SK-N-SH (cell line): ENCODE measurements at regions not wholly inside any gene's neighbourhood (a gene's known extent, or its start where the extent isn't known, plus 50 kb on each side); places are given as distances from the start of the nearest gene placed in this dataset.

ENCODE experiments used
- CTCF ChIA-PET: fragments of 300-600, 350-600 bp; formaldehyde crosslinking; extraction: SDS; loops from one replicate; lab custom pipeline; 2021; lab: Yijun Ruan, JAX
- POLR2A ChIA-PET: fragments of 350-600 bp; sonication (Branson Sonifier 250); formaldehyde crosslinking; extraction: SDS; loops from one replicate; lab custom pipeline; 2020; ENCODE audit warnings: antibody characterized with exemption, inconsistent platforms; lab: Yijun Ruan, JAX
- DNase-seq: peaks from one replicate; pipeline ENCODE4 v3.0.0; 2012
- H2AFZ ChIP-seq: fragments of 200-600 bp; sonication (generic); 2 replicates; pipeline ENCODE4 v1.8.1; 2016; ENCODE audit warnings: antibody characterized with exemption, mild to moderate bottlenecking, low read depth
- H3F3A ChIP-seq: fragments of 200-600 bp; sonication (generic); replicated peaks from 2 replicates; pipeline ENCODE3; 2016; ENCODE audit warnings: antibody characterized with exemption, mild to moderate bottlenecking; ENCODE audit not compliant: insufficient read depth
- H3K27ac ChIP-seq, 2 experiments: fragments of 200-500 bp in 1 of 2; fragments of 200-600 bp in 1 of 2; sonication (Bioruptor generic) in 1 of 2; sonication (generic), shearing (Covaris generic) in 1 of 2; 2 replicates each; pipeline versions ENCODE4 v1.5.1 to v1.6.1; 2014 to 2016; ENCODE audit warnings: low read depth in 2 of 2, inconsistent platforms in 1 of 2, low read length in 1 of 2, mild to moderate bottlenecking in 1 of 2, mixed read lengths in 1 of 2
- H3K27me3 ChIP-seq: fragments of 200-600 bp; sonication (generic), shearing (Covaris generic); 2 replicates; pipeline ENCODE4 v1.6.1; 2016; ENCODE audit warnings: mixed run types; ENCODE audit not compliant: insufficient read depth
- H3K36me3 ChIP-seq, 2 experiments: fragments of 200-500 bp in 1 of 2; fragments of 200-600 bp in 1 of 2; sonication (Bioruptor generic) in 1 of 2; sonication (generic) in 1 of 2; replicated peaks in 1 of 2; 2 replicates each; pipeline versions ENCODE3 to v1.5.1; 2014 to 2016; ENCODE audit warnings: low read length in 1 of 2, mild to moderate bottlenecking in 1 of 2; ENCODE audit not compliant: insufficient read depth in 2 of 2, control insufficient read depth in 1 of 2
- H3K4me1 ChIP-seq, 2 experiments: fragments of 200-500 bp in 1 of 2; fragments of 200-600 bp in 1 of 2; sonication (Bioruptor generic) in 1 of 2; sonication (generic), shearing (Covaris generic) in 1 of 2; 2 replicates each; pipeline versions ENCODE4 v1.5.1 to v1.6.1; 2014 to 2016; ENCODE audit warnings: low read depth in 1 of 2, low read length in 1 of 2, mixed run types in 1 of 2; ENCODE audit not compliant: insufficient read depth in 2 of 2, control insufficient read depth in 1 of 2
- H3K4me2 ChIP-seq: fragments of 200-600 bp; sonication (generic), shearing (Covaris generic); 2 replicates; pipeline ENCODE4 v1.6.1; 2017; ENCODE audit warnings: mixed run types
- H3K4me3 ChIP-seq, 2 experiments: fragments of 200-500 bp in 1 of 2; fragments of 200-600 bp in 1 of 2; sonication (Bioruptor generic) in 1 of 2; sonication (generic), shearing (Covaris generic) in 1 of 2; 2 replicates each; pipeline versions ENCODE4 v1.5.1 to v1.8.1; 2014 to 2016; ENCODE audit warnings: low read depth in 2 of 2, inconsistent platforms in 1 of 2, low read length in 1 of 2, mild to moderate bottlenecking in 1 of 2, mixed read lengths in 1 of 2, moderate library complexity in 1 of 2
- H3K79me2 ChIP-seq: fragments of 200-600 bp; sonication (generic); 2 replicates; pipeline ENCODE4 v1.8.1; 2017; ENCODE audit warnings: mild to moderate bottlenecking; ENCODE audit not compliant: insufficient read depth
- H3K9ac ChIP-seq: fragments of 200-600 bp; sonication (generic); 2 replicates; pipeline ENCODE4 v1.6.1; 2017; ENCODE audit warnings: mixed run types
- H3K9me2 ChIP-seq: fragments of 200-600 bp; sonication (generic); 2 replicates; pipeline ENCODE4 v1.6.1; 2017; ENCODE audit warnings: mixed run types
- H3K9me3 ChIP-seq: fragments of 200-600 bp; sonication (generic); 2 replicates; pipeline ENCODE4 v1.6.1; 2017; ENCODE audit warnings: mixed run types, mild to moderate bottlenecking, moderate library complexity
- H4K20me1 ChIP-seq: fragments of 200-600 bp; sonication (generic); 2 replicates; pipeline ENCODE4 v1.6.1; 2017; ENCODE audit warnings: mild to moderate bottlenecking, mixed run types; ENCODE audit not compliant: insufficient read depth
- CHD2 ChIP-seq: fragments of 150-350 bp; IDR thresholded peaks from 2 replicates; pipeline ENCODE4 v1.6.1; 2018; ENCODE audit warnings: low read length; ENCODE audit not compliant: partially characterized antibody
- EP300 ChIP-seq, 2 experiments: IDR thresholded peaks; 2 replicates each; pipeline versions ENCODE4 v1.4.0 to v1.6.1; 2012; ENCODE audit warnings: borderline replicate concordance in 1 of 2, low read depth in 1 of 2, low read length in 1 of 2
- FOSL2 ChIP-seq: IDR thresholded peaks from 2 replicates; pipeline ENCODE4 v1.4.0; 2012; ENCODE audit warnings: low read depth, mild to moderate bottlenecking, moderate library complexity, borderline replicate concordance
- FOXJ3 ChIP-seq: sonication (generic); formaldehyde crosslinking; IDR thresholded peaks from 2 replicates; pipeline ENCODE4 v1.5.1; 2020; ENCODE audit warnings: mild to moderate bottlenecking, missing genetic modification reagents
- FOXM1 ChIP-seq: IDR thresholded peaks from 2 replicates; pipeline ENCODE4 v1.4.0; 2012; ENCODE audit warnings: low read depth, mild to moderate bottlenecking
- GABPA ChIP-seq: IDR thresholded peaks from 2 replicates; pipeline ENCODE4 v1.4.0; 2012; ENCODE audit warnings: low read depth, mild to moderate bottlenecking
- GATA2 ChIP-seq: sonication (generic); formaldehyde crosslinking; IDR thresholded peaks from 2 replicates; pipeline ENCODE4 v1.5.0; 2020; ENCODE audit warnings: mild to moderate bottlenecking, missing genetic modification reagents
- MEF2A ChIP-seq: IDR thresholded peaks from 2 replicates; pipeline ENCODE4 v1.4.0; 2012; ENCODE audit warnings: low read depth, borderline replicate concordance
- NFIC ChIP-seq: IDR thresholded peaks from 2 replicates; pipeline ENCODE4 v1.4.0; 2012; ENCODE audit warnings: borderline replicate concordance
- POLR2AphosphoS5 ChIP-seq: IDR thresholded peaks from 2 replicates; pipeline ENCODE4 v1.6.1; 2012; ENCODE audit warnings: low read depth, low read length
- RCOR1 ChIP-seq: fragments of 150-350 bp; IDR thresholded peaks from 2 replicates; pipeline ENCODE4 v1.6.1; 2017; ENCODE audit warnings: antibody characterized with exemption, low read length
- RXRA ChIP-seq: IDR thresholded peaks from 2 replicates; pipeline ENCODE4 v1.4.0; 2012; ENCODE audit warnings: low read depth, mild to moderate bottlenecking, borderline replicate concordance
- SIN3A ChIP-seq: IDR thresholded peaks from 2 replicates; pipeline ENCODE4 v1.6.1; 2012; ENCODE audit warnings: low read depth, mild to moderate bottlenecking, low read length, moderate library complexity, borderline replicate concordance
- SMC3 ChIP-seq: IDR thresholded peaks from 2 replicates; pipeline ENCODE4 v1.6.1; 2012; ENCODE audit warnings: low read depth, low read length, improper control_type of control experiment
- TCF12 ChIP-seq: IDR thresholded peaks from 2 replicates; pipeline ENCODE4 v1.4.0; 2012
- TEAD4 ChIP-seq: IDR thresholded peaks from 2 replicates; pipeline ENCODE4 v1.4.0; 2012; ENCODE audit warnings: mild to moderate bottlenecking, borderline replicate concordance; ENCODE audit not compliant: insufficient read depth
- YY1 ChIP-seq: IDR thresholded peaks from 2 replicates; pipeline ENCODE4 v1.4.0; 2012; ENCODE audit warnings: low read depth, mild to moderate bottlenecking
- WGBS: methylation state at CpG from one replicate; pipeline ENCODE4 v1.1.6; 2017; ENCODE audit warnings: low lambda C conversion rate; 5-methylcytosine and 5-hydroxymethylcytosine counted together
- TF ChIP-seq, protein P1 (sequence below): fragments of 200-600 bp; sonication (generic); IDR thresholded peaks from 2 replicates; pipeline ENCODE4 v1.6.1; 2017; ENCODE audit warnings: antibody characterized with exemption, mild to moderate bottlenecking, moderate library complexity
- TF ChIP-seq, protein P2 (sequence below): IDR thresholded peaks from 2 replicates; pipeline ENCODE4 v1.4.0; 2012; ENCODE audit warnings: low read depth
- TF ChIP-seq, protein P3 (sequence below): IDR thresholded peaks from 2 replicates; pipeline ENCODE4; 2012
- TF ChIP-seq, protein P4 (sequence below): IDR thresholded peaks from 2 replicates; pipeline ENCODE4 v1.4.0; 2012; ENCODE audit warnings: low read depth, borderline replicate concordance
- TF ChIP-seq, protein P5 (sequence below): IDR thresholded peaks from 2 replicates; pipeline ENCODE4 v1.6.1; 2012; ENCODE audit warnings: mild to moderate bottlenecking, low read depth, low read length, moderate library complexity
- TF ChIP-seq, protein P6 (sequence below): IDR thresholded peaks from 2 replicates; pipeline ENCODE4 v1.4.0; 2012; ENCODE audit warnings: low read depth, borderline replicate concordance

DNA sequence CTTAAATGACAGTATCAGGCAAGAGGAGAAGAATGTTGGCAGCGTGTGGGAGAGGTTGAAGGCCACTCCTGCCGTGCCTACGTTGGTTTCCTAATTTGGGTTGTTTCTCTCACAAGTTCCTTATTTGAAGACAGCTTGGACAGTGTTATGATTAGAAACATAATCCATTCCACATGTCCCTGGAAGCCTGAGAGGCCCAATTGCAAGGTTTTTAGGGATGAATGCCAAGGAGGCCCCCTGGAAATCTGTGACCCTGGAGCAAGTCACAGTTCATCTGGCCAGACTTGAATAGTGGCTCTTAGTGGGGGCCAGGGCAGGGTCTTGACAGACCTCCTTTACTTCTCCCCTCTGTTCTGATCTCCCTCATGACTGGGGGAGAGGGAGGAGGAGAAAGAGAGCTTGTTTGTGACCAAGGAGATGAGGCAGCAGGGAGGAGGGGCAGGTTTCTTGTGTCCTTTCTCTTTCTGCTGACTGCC lies 584.4 kb upstream of the TBL1XR1 start:
- 32% methylated on average over 3 of the region's 3 CpGs for WGBS
- TF ChIP-seq NFIC (peak; percentile 44; the same call in 1 of the 2 replicates), CHD2 (no peak), POLR2AphosphoS5 (no peak), TEAD4 (no peak), FOXJ3 (no peak), EP300 (IDR thresholded peaks at IDR 0.05; ENCODE audit: borderline replicate concordance in 1 of 2, low read depth in 1 of 2, low read length in 1 of 2) (peak; percentile 6 to 35; a peak in 2 of 4 replicates), RCOR1 (no peak), FOSL2 (no peak), RXRA (no peak; the same call in 1 of the 2 replicates), FOXM1 (no peak), TCF12 (peak; percentile 83), GABPA (no peak), MEF2A (peak; percentile 61), SMC3 (no peak), SIN3A (no peak), YY1 (no peak), GATA2 (CRISPR knock-in tag) (no peak)
- TF ChIP-seq, protein P1, sequence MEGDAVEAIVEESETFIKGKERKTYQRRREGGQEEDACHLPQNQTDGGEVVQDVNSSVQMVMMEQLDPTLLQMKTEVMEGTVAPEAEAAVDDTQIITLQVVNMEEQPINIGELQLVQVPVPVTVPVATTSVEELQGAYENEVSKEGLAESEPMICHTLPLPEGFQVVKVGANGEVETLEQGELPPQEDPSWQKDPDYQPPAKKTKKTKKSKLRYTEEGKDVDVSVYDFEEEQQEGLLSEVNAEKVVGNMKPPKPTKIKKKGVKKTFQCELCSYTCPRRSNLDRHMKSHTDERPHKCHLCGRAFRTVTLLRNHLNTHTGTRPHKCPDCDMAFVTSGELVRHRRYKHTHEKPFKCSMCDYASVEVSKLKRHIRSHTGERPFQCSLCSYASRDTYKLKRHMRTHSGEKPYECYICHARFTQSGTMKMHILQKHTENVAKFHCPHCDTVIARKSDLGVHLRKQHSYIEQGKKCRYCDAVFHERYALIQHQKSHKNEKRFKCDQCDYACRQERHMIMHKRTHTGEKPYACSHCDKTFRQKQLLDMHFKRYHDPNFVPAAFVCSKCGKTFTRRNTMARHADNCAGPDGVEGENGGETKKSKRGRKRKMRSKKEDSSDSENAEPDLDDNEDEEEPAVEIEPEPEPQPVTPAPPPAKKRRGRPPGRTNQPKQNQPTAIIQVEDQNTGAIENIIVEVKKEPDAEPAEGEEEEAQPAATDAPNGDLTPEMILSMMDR: no peak
- TF ChIP-seq, protein P2, sequence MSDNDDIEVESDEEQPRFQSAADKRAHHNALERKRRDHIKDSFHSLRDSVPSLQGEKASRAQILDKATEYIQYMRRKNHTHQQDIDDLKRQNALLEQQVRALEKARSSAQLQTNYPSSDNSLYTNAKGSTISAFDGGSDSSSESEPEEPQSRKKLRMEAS: no peak
- TF ChIP-seq, protein P3, sequence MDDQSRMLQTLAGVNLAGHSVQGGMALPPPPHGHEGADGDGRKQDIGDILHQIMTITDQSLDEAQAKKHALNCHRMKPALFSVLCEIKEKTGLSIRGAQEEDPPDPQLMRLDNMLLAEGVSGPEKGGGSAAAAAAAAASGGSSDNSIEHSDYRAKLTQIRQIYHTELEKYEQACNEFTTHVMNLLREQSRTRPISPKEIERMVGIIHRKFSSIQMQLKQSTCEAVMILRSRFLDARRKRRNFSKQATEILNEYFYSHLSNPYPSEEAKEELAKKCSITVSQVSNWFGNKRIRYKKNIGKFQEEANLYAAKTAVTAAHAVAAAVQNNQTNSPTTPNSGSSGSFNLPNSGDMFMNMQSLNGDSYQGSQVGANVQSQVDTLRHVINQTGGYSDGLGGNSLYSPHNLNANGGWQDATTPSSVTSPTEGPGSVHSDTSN: peak; percentile 32; the same call in 1 of the 2 replicates
- TF ChIP-seq, protein P4, sequence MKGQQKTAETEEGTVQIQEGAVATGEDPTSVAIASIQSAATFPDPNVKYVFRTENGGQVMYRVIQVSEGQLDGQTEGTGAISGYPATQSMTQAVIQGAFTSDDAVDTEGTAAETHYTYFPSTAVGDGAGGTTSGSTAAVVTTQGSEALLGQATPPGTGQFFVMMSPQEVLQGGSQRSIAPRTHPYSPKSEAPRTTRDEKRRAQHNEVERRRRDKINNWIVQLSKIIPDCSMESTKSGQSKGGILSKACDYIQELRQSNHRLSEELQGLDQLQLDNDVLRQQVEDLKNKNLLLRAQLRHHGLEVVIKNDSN: no peak
- TF ChIP-seq, protein P5, sequence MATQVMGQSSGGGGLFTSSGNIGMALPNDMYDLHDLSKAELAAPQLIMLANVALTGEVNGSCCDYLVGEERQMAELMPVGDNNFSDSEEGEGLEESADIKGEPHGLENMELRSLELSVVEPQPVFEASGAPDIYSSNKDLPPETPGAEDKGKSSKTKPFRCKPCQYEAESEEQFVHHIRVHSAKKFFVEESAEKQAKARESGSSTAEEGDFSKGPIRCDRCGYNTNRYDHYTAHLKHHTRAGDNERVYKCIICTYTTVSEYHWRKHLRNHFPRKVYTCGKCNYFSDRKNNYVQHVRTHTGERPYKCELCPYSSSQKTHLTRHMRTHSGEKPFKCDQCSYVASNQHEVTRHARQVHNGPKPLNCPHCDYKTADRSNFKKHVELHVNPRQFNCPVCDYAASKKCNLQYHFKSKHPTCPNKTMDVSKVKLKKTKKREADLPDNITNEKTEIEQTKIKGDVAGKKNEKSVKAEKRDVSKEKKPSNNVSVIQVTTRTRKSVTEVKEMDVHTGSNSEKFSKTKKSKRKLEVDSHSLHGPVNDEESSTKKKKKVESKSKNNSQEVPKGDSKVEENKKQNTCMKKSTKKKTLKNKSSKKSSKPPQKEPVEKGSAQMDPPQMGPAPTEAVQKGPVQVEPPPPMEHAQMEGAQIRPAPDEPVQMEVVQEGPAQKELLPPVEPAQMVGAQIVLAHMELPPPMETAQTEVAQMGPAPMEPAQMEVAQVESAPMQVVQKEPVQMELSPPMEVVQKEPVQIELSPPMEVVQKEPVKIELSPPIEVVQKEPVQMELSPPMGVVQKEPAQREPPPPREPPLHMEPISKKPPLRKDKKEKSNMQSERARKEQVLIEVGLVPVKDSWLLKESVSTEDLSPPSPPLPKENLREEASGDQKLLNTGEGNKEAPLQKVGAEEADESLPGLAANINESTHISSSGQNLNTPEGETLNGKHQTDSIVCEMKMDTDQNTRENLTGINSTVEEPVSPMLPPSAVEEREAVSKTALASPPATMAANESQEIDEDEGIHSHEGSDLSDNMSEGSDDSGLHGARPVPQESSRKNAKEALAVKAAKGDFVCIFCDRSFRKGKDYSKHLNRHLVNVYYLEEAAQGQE: no peak
- TF ChIP-seq, protein P6, sequence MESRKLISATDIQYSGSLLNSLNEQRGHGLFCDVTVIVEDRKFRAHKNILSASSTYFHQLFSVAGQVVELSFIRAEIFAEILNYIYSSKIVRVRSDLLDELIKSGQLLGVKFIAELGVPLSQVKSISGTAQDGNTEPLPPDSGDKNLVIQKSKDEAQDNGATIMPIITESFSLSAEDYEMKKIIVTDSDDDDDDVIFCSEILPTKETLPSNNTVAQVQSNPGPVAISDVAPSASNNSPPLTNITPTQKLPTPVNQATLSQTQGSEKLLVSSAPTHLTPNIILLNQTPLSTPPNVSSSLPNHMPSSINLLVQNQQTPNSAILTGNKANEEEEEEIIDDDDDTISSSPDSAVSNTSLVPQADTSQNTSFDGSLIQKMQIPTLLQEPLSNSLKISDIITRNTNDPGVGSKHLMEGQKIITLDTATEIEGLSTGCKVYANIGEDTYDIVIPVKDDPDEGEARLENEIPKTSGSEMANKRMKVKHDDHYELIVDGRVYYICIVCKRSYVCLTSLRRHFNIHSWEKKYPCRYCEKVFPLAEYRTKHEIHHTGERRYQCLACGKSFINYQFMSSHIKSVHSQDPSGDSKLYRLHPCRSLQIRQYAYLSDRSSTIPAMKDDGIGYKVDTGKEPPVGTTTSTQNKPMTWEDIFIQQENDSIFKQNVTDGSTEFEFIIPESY: no peak
- no peaks in the 10 kb centered on the region for H3K9me2 ChIP-seq
- H3K36me3 ChIP-seq: no peaks in the 10 kb centered on the region
- H3K4me1 ChIP-seq: peaks cover 15 to 18% of the 10 kb centered on the region in 2 experiments
- H3K27me3 ChIP-seq: no peaks in the 10 kb centered on the region
- H3F3A ChIP-seq: no peaks in the 10 kb centered on the region
- H3K9me3 ChIP-seq: no peaks in the 10 kb centered on the region
- CTCF ChIA-PET: no interaction called here
- H3K4me2 ChIP-seq: peak overlapping the region; percentile 1; the same call in 1 of the 2 replicates
- H2AFZ ChIP-seq: peak overlapping the region; percentile 7; the same call in 1 of the 2 replicates
- POLR2A ChIA-PET: no interaction called here
- H3K79me2 ChIP-seq: no peaks in the 10 kb centered on the region
- H3K27ac ChIP-seq: peak overlapping the region; percentile 34 to 81; a peak in 3 of 4 replicates
- H3K9ac ChIP-seq: no peak overlapping the region
- H4K20me1 ChIP-seq: no peaks in the 10 kb centered on the region
- DNase-seq: no peak
- H3K4me3 ChIP-seq: no peak overlapping the region
